ENCODE measurements at regions not wholly inside any gene's neighbourhood (a gene's known extent, or its start where the extent isn't known, plus 50 kb on each side); places are given as distances from the start of the nearest gene placed in this dataset.

DNA sequence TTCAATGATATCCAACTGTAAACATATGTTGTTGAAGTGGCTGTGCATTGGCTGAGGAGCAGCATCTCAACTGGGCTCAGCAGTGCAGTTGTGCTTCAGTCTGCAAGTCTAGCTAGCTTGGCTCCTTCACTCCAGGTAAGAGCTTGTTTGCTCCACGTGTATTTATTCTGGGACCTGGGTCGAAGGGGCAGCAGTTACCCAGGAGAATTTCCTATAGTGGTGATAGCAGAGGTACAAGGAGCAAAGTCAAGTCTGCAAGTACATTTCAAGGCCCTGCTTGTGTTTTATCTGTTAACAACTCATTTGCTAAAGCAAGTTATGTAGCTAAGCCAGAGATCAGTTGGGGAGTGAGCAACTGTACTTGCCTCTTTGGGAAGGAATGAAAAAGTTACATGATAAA lies 286.2 kb upstream of the UMPS start:
- peaks cover 0 to 49% (median 32%) of the 10 kb centered on the region in 5 donors for H3K36me3 ChIP-seq (ENCODE audit: control insufficient read depth in 5 of 5, insufficient read depth in 5 of 5, low read length in 5 of 5)
- H3K27me3 ChIP-seq (ENCODE audit: control insufficient read depth in 5 of 5, insufficient read depth in 4 of 5, low read length in 5 of 5), result no peaks in the 10 kb centered on the region
- no peaks in the 10 kb centered on the region for H3K9me3 ChIP-seq (ENCODE audit: control insufficient read depth in 5 of 5, low read length in 5 of 5)
- H3K27ac ChIP-seq (ENCODE audit: low read depth, low read length), result no peak overlapping the region
- H3K4me1 ChIP-seq (ENCODE audit: control insufficient read depth in 5 of 5, insufficient read depth in 5 of 5, low read length in 5 of 5), result no peaks in the 10 kb centered on the region
- no peak overlapping the region for H3K9ac ChIP-seq (ENCODE audit: low read length in 5 of 5)
- no peak overlapping the region for H3K4me3 ChIP-seq (ENCODE audit: low read depth in 1 of 5, low read length in 5 of 5)

DNA sequence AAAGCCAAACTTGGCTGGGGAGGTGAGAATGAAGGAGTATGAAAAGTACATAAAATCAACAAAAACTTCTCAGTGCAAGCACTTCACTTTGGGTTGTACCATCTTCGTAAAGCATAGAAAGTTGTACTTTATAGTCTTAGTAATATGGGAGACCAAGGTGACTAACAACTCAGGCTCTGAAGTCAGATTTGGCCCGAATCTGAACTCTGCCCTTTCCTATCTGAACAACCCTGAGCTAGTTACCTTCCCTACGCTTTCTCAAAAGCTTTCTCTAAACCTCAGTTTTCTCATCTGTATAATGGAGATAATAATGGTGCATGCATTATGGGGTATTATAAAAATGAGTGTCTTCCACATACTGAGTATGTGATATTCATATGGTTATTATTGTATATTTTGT lies 285.4 kb upstream of the UMPS start:
- Histone ChIP-seq H3K9ac (ENCODE audit: low read length in 5 of 5) (no peak overlapping the region), H3K4me3 (ENCODE audit: low read depth in 1 of 5, low read length in 5 of 5) (no peak overlapping the region), H3K4me1 (ENCODE audit: control insufficient read depth in 5 of 5, insufficient read depth in 5 of 5, low read length in 5 of 5) (no peaks in the 10 kb centered on the region), H3K27me3 (ENCODE audit: control insufficient read depth in 5 of 5, insufficient read depth in 4 of 5, low read length in 5 of 5) (no peaks in the 10 kb centered on the region), H3K9me3 (ENCODE audit: control insufficient read depth in 5 of 5, low read length in 5 of 5) (no peaks in the 10 kb centered on the region), H3K27ac (ENCODE audit: low read depth, low read length) (no peak overlapping the region), H3K36me3 (ENCODE audit: control insufficient read depth in 5 of 5, insufficient read depth in 5 of 5, low read length in 5 of 5) (peaks cover 3 to 44% (median 28%) of the 10 kb centered on the region in 5 donors)

DNA sequence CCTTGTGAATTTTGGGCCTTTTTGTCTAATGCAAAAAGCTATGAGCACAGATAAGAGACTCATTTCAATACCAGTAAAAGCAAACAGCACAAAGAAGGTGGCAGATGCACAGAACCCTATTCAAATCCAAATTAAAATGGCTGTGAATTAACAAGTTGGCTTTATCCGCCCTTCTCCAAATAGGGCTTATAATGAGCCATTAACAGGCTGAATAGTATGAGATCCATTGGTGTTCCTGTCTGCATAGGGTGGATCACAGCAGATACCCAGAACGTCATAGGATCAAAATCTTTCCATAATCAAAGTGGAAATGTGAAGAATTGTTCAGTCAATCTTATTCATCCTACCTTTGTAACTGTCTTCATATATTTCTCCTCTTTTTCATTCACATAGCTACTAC lies 282.4 kb upstream of the UMPS start:
- Histone ChIP-seq H3K9ac (ENCODE audit: low read length in 5 of 5) (no peak overlapping the region), H3K4me1 (ENCODE audit: control insufficient read depth in 5 of 5, insufficient read depth in 5 of 5, low read length in 5 of 5) (no peaks in the 10 kb centered on the region), H3K4me3 (ENCODE audit: low read depth in 1 of 5, low read length in 5 of 5) (no peak overlapping the region), H3K36me3 (ENCODE audit: control insufficient read depth in 5 of 5, insufficient read depth in 5 of 5, low read length in 5 of 5) (peaks cover 3 to 48% (median 22%) of the 10 kb centered on the region in 5 donors), H3K9me3 (ENCODE audit: control insufficient read depth in 5 of 5, low read length in 5 of 5) (no peaks in the 10 kb centered on the region), H3K27me3 (ENCODE audit: control insufficient read depth in 5 of 5, insufficient read depth in 4 of 5, low read length in 5 of 5) (no peaks in the 10 kb centered on the region), H3K27ac (ENCODE audit: low read depth, low read length) (no peak overlapping the region)

DNA sequence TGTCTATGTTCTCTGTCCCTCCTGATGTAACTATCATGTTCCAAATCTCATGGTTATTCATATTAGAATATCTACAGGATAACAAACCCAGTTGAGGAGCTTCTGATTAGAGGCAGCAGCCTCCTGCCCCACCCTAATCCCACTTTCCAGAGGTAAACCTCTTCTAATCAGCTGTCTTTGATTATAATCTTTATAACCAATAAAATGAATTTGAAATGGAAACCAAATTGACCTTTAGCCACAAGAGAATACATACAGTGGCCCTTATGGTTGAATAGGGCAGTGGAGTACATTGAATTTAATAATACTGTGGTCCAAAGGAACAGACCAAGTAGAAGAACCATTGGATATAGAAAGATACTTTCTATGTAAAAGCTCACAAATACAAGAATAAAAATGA lies 281.3 kb upstream of the UMPS start:
- no peak overlapping the region for H3K27ac ChIP-seq (ENCODE audit: low read depth, low read length)
- H3K4me1 ChIP-seq (ENCODE audit: control insufficient read depth in 5 of 5, insufficient read depth in 5 of 5, low read length in 5 of 5), result no peaks in the 10 kb centered on the region
- no peaks in the 10 kb centered on the region for H3K27me3 ChIP-seq (ENCODE audit: control insufficient read depth in 5 of 5, insufficient read depth in 4 of 5, low read length in 5 of 5)
- no peak overlapping the region for H3K4me3 ChIP-seq (ENCODE audit: low read depth in 1 of 5, low read length in 5 of 5)
- H3K9me3 ChIP-seq (ENCODE audit: control insufficient read depth in 5 of 5, low read length in 5 of 5), result no peaks in the 10 kb centered on the region
- H3K36me3 ChIP-seq (ENCODE audit: control insufficient read depth in 5 of 5, insufficient read depth in 5 of 5, low read length in 5 of 5), result peaks cover 3 to 40% (median 15%) of the 10 kb centered on the region in 5 donors
- no peak overlapping the region for H3K9ac ChIP-seq (ENCODE audit: low read length in 5 of 5)

DNA sequence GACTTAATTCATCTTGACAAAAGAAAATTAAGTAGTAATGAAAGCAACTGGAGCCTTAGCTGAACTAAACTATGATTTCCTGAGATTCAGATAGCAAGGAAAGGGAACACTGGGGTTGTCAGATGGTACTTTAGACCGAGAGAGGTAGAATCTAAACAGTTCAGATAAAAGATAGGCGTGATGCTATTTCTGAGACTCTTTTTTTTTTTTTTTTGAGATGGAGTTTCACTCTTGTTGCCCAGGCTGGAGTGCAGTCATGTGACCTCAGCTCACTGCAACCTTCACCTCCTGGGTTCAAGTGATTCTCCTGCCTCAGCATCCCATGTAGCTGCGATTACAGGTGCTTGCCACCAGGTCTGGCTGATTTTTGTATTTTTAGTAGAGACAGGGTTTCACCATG lies 279.9 kb upstream of the UMPS start:
- no peak overlapping the region for H3K27ac ChIP-seq (ENCODE audit: low read depth, low read length)
- no peak overlapping the region for H3K4me3 ChIP-seq (ENCODE audit: low read depth in 1 of 5, low read length in 5 of 5)
- H3K36me3 ChIP-seq (ENCODE audit: control insufficient read depth in 5 of 5, insufficient read depth in 5 of 5, low read length in 5 of 5), result peaks cover 3 to 38% (median 18%) of the 10 kb centered on the region in 5 donors
- H3K27me3 ChIP-seq (ENCODE audit: control insufficient read depth in 5 of 5, insufficient read depth in 4 of 5, low read length in 5 of 5), result no peaks in the 10 kb centered on the region
- H3K9me3 ChIP-seq (ENCODE audit: control insufficient read depth in 5 of 5, low read length in 5 of 5), result no peaks in the 10 kb centered on the region
- no peak overlapping the region for H3K9ac ChIP-seq (ENCODE audit: low read length in 5 of 5)
- H3K4me1 ChIP-seq (ENCODE audit: control insufficient read depth in 5 of 5, insufficient read depth in 5 of 5, low read length in 5 of 5), result no peaks in the 10 kb centered on the region

DNA sequence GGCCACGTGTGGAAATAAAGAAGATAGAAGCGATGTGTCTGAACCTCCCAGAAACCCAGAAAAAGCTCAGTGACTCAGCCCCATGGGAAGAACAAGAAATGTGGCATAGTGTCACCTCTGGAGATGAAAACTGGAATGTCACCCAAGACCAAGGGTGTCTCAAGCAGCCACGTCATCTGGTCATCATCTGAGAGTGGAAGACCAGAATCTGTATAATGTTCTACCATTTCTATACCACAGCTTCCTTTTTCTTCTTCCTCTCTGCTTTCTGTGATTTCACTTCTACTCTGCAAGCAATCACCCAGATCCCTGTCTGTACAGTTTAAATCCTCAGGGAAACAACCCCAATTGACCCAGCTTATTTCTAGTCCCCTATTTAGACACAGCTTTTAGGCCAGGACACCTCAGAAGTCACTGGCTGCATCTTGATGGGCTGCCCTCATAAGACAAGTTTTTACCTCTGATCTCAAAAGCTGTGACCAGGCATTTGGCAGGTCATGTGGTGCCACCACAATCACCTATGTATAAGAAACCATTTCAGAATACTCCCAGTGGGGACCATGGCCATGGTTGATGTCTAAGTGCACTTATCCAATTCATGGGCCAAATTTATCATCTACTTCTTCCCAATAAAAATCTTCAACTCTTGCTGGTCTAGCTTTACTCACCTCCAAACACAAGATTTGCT lies 278.5 kb upstream of the UMPS start:
- no peaks in the 10 kb centered on the region for H3K4me1 ChIP-seq (ENCODE audit: control insufficient read depth in 5 of 5, insufficient read depth in 5 of 5, low read length in 5 of 5)
- no peaks in the 10 kb centered on the region for H3K27me3 ChIP-seq (ENCODE audit: control insufficient read depth in 5 of 5, insufficient read depth in 4 of 5, low read length in 5 of 5)
- H3K9ac ChIP-seq (ENCODE audit: low read length in 5 of 5), result no peak overlapping the region
- H3K27ac ChIP-seq (ENCODE audit: low read depth, low read length), result no peak overlapping the region
- no peak overlapping the region for H3K4me3 ChIP-seq (ENCODE audit: low read depth in 1 of 5, low read length in 5 of 5)
- peaks cover 3 to 26% (median 13%) of the 10 kb centered on the region in 5 donors for H3K36me3 ChIP-seq (ENCODE audit: control insufficient read depth in 5 of 5, insufficient read depth in 5 of 5, low read length in 5 of 5)
- H3K9me3 ChIP-seq (ENCODE audit: control insufficient read depth in 5 of 5, low read length in 5 of 5), result no peaks in the 10 kb centered on the region

DNA sequence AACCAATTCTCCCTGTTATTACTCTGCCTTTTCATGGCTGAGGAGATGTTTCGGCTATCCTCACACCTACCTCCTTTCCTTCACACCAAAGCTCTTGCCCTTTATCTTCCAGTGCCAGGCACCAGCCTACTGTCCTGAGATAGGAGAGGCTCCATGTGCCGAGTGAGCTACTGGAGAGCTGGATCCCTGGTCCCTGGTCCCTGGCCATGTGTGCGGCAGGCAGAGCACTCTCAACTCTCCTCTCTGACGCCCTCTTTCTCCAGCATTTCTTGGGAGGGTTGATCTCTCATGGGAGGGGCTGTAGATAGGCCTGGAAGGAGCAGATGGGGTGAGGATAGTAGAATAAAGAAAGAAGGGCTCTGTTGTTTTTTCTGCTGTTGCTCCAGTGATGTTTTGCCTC lies 277.1 kb upstream of the UMPS start:
- Histone ChIP-seq H3K36me3 (ENCODE audit: control insufficient read depth in 5 of 5, insufficient read depth in 5 of 5, low read length in 5 of 5) (peaks cover 3 to 18% (median 6%) of the 10 kb centered on the region in 5 donors), H3K9ac (ENCODE audit: low read length in 5 of 5) (no peak overlapping the region), H3K27me3 (ENCODE audit: control insufficient read depth in 5 of 5, insufficient read depth in 4 of 5, low read length in 5 of 5) (no peaks in the 10 kb centered on the region)

DNA sequence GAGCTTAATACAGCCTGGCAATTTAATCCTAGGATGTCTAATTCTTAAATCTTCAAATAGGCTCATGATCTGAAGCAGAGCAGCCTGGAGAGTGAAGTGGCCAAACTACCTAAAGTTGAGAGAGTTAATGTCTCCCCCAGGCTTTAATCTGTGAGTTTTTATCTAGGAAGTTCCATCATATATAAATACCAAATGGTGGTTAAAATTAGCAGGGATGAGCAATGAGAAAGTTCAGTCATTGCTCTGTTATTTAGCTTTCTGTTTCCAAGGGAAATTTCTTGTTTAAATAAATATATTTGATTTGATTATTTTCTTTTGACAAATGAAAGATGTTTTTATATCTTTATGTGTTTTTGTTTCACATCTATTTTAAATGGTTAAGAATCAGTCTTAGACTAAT lies 274.4 kb upstream of the UMPS start:
- Histone ChIP-seq H3K9me3 (ENCODE audit: control insufficient read depth in 5 of 5, low read length in 5 of 5) (no peaks in the 10 kb centered on the region), H3K36me3 (ENCODE audit: control insufficient read depth in 5 of 5, insufficient read depth in 5 of 5, low read length in 5 of 5) (peaks cover 0 to 18% (median 6%) of the 10 kb centered on the region in 5 donors), H3K27ac (ENCODE audit: low read depth, low read length) (no peak overlapping the region), H3K4me3 (ENCODE audit: low read depth in 1 of 5, low read length in 5 of 5) (no peak overlapping the region), H3K4me1 (ENCODE audit: control insufficient read depth in 5 of 5, insufficient read depth in 5 of 5, low read length in 5 of 5) (no peaks in the 10 kb centered on the region), H3K27me3 (ENCODE audit: control insufficient read depth in 5 of 5, insufficient read depth in 4 of 5, low read length in 5 of 5) (no peaks in the 10 kb centered on the region), H3K9ac (ENCODE audit: low read length in 5 of 5) (no peak overlapping the region)

More for the DNA sequence above, 277.1 kb upstream of the UMPS start:
- H3K9me3 ChIP-seq (ENCODE audit: control insufficient read depth in 5 of 5, low read length in 5 of 5), result no peaks in the 10 kb centered on the region
- H3K4me1 ChIP-seq (ENCODE audit: control insufficient read depth in 5 of 5, insufficient read depth in 5 of 5, low read length in 5 of 5), result no peaks in the 10 kb centered on the region
- no peak overlapping the region for H3K27ac ChIP-seq (ENCODE audit: low read depth, low read length)
- no peak overlapping the region for H3K4me3 ChIP-seq (ENCODE audit: low read depth in 1 of 5, low read length in 5 of 5)

DNA sequence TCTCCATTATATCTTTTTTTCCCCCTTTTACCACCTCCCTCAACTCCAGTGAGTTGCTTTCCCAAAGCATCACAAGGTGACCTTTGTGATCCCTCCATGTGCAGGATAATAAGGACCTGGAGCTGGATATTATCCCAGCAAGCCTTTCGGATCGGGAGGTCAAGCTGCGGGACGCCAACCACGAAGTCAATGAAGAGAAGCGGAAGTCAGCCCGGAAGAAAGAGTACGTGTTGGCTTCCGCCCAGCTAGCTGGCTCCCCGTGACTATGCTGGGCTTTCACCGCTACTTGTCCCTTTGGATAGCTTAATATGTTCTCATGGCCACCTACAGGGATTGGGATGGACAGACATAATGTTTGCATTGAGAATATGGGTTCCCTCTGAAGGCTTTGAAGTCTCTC lies 273.7 kb upstream of the UMPS start:
- Histone ChIP-seq H3K27me3 (ENCODE audit: control insufficient read depth in 5 of 5, insufficient read depth in 4 of 5, low read length in 5 of 5) (no peaks in the 10 kb centered on the region), H3K9me3 (ENCODE audit: control insufficient read depth in 5 of 5, low read length in 5 of 5) (no peaks in the 10 kb centered on the region), H3K4me3 (ENCODE audit: low read depth in 1 of 5, low read length in 5 of 5) (no peak overlapping the region), H3K27ac (ENCODE audit: low read depth, low read length) (no peak overlapping the region), H3K9ac (ENCODE audit: low read length in 5 of 5) (no peak overlapping the region), H3K36me3 (ENCODE audit: control insufficient read depth in 5 of 5, insufficient read depth in 5 of 5, low read length in 5 of 5) (peaks cover 0 to 14% (median 6%) of the 10 kb centered on the region in 5 donors), H3K4me1 (ENCODE audit: control insufficient read depth in 5 of 5, insufficient read depth in 5 of 5, low read length in 5 of 5) (no peaks in the 10 kb centered on the region)

DNA sequence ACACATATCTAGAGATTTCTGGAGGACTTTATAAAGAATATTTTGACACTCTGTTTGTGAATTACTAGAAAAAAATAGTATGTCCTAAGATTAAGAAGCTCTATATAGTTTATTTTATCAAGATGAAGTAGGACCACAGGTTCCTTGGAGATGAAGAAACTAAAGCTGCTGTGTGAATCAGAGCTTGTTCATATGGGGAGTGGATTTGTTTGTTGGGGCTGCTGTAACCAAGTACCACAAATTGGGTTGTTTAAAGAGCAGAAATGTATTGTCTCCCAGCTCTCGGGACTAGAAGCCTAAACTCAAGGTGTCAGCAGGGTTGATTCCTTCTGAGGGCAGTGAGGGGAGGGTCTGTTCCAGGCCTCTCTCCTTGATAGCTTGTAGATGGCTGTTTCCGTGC lies 270.6 kb upstream of the UMPS start:
- Histone ChIP-seq H3K9me3 (ENCODE audit: control insufficient read depth in 5 of 5, low read length in 5 of 5) (no peaks in the 10 kb centered on the region), H3K9ac (ENCODE audit: low read length in 5 of 5) (no peak overlapping the region), H3K27ac (ENCODE audit: low read depth, low read length) (no peak overlapping the region), H3K4me1 (ENCODE audit: control insufficient read depth in 5 of 5, insufficient read depth in 5 of 5, low read length in 5 of 5) (no peaks in the 10 kb centered on the region), H3K27me3 (ENCODE audit: control insufficient read depth in 5 of 5, insufficient read depth in 4 of 5, low read length in 5 of 5) (no peaks in the 10 kb centered on the region), H3K36me3 (ENCODE audit: control insufficient read depth in 5 of 5, insufficient read depth in 5 of 5, low read length in 5 of 5) (peaks cover 0 to 28% (median 5%) of the 10 kb centered on the region in 5 donors), H3K4me3 (ENCODE audit: low read depth in 1 of 5, low read length in 5 of 5) (no peak overlapping the region)
